ENCODE measurements at regions not wholly inside any gene's neighbourhood (a gene's known extent, or its start where the extent isn't known, plus 50 kb on each side); places are given as distances from the start of the nearest gene placed in this dataset.
"Not testable (repeated sequence)": the region's sequence is repeated elsewhere in the genome, so short reads cannot be mapped to it uniquely, and the experiment has no call there.

DNA sequence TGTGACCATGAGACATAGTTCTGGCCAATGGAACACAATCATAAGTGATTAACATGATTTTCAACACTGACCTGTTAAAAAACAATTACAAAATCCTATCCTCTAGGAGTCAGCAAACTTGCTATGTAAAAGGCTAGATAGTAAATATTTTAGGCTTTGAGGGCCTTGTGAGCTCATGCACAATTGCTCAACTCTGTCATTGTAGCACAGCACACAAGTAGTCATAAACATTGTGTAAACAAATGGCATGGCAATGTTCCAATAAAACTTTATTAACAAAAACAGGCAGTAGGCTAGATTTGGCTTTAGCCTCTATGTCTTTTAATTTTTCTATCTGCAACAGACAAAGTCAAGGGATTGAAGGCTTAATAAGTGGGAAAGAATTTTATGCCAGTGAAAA, 350.7 kb downstream of the C12orf50 start:
- DNase-seq (ENCODE audit: low read depth): no peak

GRCh38 chr12:87676731-87677130, 352.5 kb downstream of the C12orf50 start:
- DNase-seq (ENCODE audit: low read depth): no peak

DNA sequence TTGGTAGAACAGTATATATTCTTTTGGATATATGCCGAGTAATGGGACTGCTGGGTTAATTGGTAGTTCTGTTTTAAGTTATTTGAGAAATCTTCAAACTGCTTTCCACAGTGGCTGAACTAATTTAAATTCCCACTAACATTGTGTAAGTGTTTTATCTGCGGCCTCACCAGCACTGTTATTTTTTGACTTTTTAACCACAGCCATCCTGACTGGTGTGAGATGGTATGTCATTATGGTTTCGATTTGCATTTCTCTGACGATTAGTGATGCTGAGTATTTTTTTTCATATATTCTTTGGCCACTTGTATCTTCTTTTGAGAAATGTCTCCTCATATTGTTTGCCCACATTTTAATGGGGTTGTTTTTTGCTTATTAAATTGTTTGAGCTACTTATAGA, 357.4 kb downstream of the C12orf50 start:
- DNase-seq (ENCODE audit: low read depth): no peak

GRCh38 chr12:87670448-87670847, 358.8 kb downstream of the C12orf50 start:
- no peak for DNase-seq (ENCODE audit: low read depth)

GRCh38 chr12:87667378-87667777, 361.8 kb downstream of the C12orf50 start:
- DNase-seq (ENCODE audit: low read depth): no peak

DNA sequence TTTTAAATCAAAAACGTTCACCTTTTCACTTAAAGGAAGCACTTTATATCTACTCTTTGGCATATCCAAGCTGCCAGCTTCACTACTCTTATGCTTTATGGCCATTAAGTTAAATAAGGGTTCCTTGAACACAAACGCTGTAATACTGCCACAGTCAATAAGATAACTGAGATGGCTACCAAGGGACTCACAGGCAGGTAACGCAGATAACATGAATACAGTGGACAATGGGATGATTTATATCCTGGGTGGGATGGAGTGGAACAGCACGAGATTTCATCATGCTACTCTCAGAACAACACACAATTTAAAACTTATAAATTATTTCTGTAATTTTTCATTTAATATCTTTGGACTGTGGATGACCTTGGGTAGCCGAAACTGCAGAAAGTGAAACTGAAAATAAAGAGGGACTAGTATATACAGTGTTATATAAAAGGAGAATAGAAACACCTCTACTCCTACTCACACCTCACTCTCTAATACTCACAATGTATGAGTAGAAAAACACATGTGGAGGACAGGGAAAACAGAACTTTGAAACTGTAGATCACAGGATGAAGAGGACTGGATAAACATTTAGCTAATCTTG, 367.3 kb downstream of the C12orf50 start:
- no peak for DNase-seq (ENCODE audit: low read depth)

GRCh38 chr12:87660987-87661774, 368.0 kb downstream of the C12orf50 start:
- no peak for DNase-seq (ENCODE audit: low read depth)

- no peak for DNase-seq (ENCODE audit: low read depth)
Observed at GRCh38 chr12:87660291-87660690, 368.9 kb downstream of the C12orf50 start.

- no peak for DNase-seq (ENCODE audit: low read depth)
Observed at GRCh38 chr12:87656311-87656710, 372.9 kb downstream of the C12orf50 start.

GRCh38 chr12:87651670-87652425, 377.4 kb downstream of the C12orf50 start:
- DNase-seq (ENCODE audit: low read depth): no peak

GRCh38 chr12:87642245-87642644, 387.0 kb downstream of the C12orf50 start:
- DNase-seq (ENCODE audit: low read depth): no peak

DNA sequence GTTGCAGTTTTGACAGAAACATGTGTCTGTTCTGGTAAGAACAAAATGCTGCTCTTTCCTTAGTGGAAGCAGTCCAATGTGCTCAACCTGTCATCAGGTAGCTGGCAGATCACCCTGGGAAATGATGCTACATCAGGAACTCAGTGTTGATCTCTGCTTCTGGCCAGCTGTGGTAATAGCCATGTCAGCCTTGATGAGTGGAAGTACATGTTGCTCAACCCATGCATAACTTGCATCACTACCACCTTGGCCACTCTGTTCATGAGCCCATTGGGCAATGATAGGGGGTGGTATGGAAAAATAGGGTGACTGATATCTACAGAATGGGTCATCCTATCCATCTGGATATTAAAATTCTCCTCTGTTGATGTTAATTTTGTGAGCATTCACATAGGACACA, 411.0 kb downstream of the C12orf50 start:
- DNase-seq (ENCODE audit: low read depth): no peak

GRCh38 chr12:87612996-87613395, 416.2 kb downstream of the C12orf50 start:
- no peak for DNase-seq (ENCODE audit: low read depth)

DNA sequence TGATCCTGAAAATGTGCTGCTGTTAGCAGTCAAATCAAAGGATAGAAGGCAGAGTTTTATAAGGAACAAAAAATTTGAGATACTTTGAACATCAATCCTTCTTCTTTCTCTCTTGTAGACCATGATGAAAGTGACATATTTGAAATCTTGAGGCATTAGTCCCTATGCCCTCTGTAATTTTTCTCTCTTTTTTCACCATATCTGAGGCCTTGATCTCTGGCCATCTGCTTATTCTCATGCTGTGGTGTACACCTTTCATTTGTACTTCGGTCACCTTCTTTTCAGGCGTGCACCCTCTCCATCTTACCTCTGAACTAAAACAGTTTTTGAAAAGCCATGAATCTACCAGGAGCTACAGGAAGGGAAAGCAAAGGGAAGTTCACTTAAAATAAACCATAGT, 420.9 kb downstream of the C12orf50 start:
- DNase-seq (ENCODE audit: low read depth): no peak

- DNase-seq (ENCODE audit: low read depth): no peak
Observed at GRCh38 chr12:87603727-87604126, 425.5 kb downstream of the C12orf50 start.

DNA sequence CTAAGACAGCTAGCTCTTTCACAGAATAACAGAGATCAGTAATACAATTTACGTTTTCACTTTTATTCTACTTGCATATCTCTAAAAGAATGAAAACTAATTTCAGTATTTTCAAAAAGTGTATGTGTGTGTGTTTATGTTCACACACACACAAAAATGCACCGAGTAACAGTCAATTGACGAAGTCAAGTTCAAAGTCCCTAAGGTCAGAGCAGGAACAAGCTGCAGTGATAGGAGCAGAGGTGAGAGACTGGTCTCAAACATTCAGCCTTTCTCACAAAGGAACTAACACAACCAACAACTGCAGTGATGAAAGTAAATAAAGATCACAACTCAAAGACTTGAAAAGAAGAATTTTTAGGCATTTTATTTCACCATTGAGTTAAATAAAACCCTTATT, 429.7 kb downstream of the C12orf50 start:
- no peak for DNase-seq (ENCODE audit: low read depth)

- no peak for DNase-seq (ENCODE audit: low read depth)
Observed at GRCh38 chr12:87597114-87597513, 432.1 kb downstream of the C12orf50 start.

GRCh38 chr12:87596636-87597035, 432.6 kb downstream of the C12orf50 start:
- DNase-seq (ENCODE audit: low read depth): no peak

- DNase-seq (ENCODE audit: low read depth): no peak
Observed at GRCh38 chr12:87596134-87596533, 433.1 kb downstream of the C12orf50 start.

GRCh38 chr12:87585882-87586557, 443.2 kb downstream of the C12orf50 start:
- DNase-seq (ENCODE audit: low read depth): no peak

DNA sequence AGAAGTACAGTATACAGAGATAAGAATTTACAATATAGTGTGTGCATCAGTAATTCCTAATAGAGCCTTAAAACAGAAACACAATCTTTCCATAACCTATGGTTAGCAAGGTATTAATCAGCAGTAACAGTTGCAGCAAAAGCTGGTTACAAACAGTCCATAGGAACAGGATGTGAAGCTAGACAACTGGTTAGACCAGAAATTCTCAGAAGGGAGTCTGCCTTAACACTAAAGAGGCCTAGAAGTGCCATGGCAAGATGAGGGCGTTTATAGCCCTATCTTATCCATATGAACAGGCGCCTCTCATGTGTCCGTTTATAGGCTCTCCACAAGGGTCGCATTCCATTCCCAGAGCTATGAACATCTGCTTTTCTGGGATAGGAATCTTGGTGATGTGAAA, 450.1 kb downstream of the C12orf50 start:
- not testable (repeated sequence) for DNase-seq (ENCODE audit: low read depth)

GRCh38 chr12:87575906-87576305, 453.3 kb downstream of the C12orf50 start:
- no peak for DNase-seq (ENCODE audit: low read depth)

DNA sequence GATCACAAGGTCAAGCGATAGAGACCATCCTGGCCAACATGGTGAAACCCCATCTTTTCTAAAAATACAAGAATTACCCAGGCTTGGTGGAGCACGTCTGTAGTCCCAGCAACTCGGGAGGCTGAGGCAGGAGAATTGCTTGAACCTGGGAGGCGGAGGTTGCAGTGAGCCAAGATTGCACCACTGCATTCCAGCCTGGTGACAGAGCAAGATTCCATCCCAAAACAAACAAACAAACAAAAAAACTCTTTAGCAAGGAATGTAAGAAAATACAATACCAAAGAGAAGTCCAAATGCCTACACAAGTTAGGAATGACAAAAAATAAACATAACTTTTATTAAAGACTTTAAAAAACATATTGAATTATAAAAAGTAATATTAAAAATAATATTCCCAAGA, 462.3 kb downstream of the C12orf50 start:
- not testable (repeated sequence) for DNase-seq (ENCODE audit: low read depth)
